GM23338 (cell line): ENCODE measurements at regions not wholly inside any gene's neighbourhood (a gene's known extent, or its start where the extent isn't known, plus 50 kb on each side); places are given as distances from the start of the nearest gene placed in this dataset.

Experiments used
- ATAC-seq: fragments of 200-7000 bp; cut with Tn5 transposase; 3 replicates; pipeline ENCODE4 v1.9.1; 2020
- DNase-seq: peaks from one replicate; pipeline ENCODE4 v3.0.0-alpha.2; 2015; ENCODE audit warnings: low spot score
- H2AFZ ChIP-seq: fragments of 200-600 bp; sonication (generic); 2 replicates; pipeline ENCODE4 v1.8.0; 2016; ENCODE audit warnings: antibody characterized with exemption, mild to moderate bottlenecking, moderate library complexity
- H3F3A ChIP-seq: fragments of 200-600 bp; sonication (generic); replicated peaks from 2 replicates; pipeline ENCODE4 v1.8.0; 2017; ENCODE audit warnings: antibody characterized with exemption, mixed run types, low read depth
- H3K27ac ChIP-seq: fragments of 200-600 bp; sonication (generic); 2 replicates; pipeline ENCODE4 v1.6.1; 2016; ENCODE audit warnings: low read depth
- H3K27me3 ChIP-seq: fragments of 200-600 bp; sonication (generic); 2 replicates; pipeline ENCODE4 v1.8.0; 2016; ENCODE audit warnings: mild to moderate bottlenecking, mixed run types, moderate library complexity; ENCODE audit not compliant: insufficient read depth
- H3K36me3 ChIP-seq: fragments of 200-600 bp; sonication (generic); 2 replicates; pipeline ENCODE4 v1.8.0; 2016; ENCODE audit warnings: mild to moderate bottlenecking; ENCODE audit not compliant: insufficient read depth
- H3K4me1 ChIP-seq: fragments of 200-600 bp; sonication (generic); 2 replicates; pipeline ENCODE4 v1.8.0; 2016; ENCODE audit warnings: mild to moderate bottlenecking, moderate library complexity; ENCODE audit not compliant: insufficient read depth
- H3K4me2 ChIP-seq: fragments of 200-600 bp; sonication (generic); 2 replicates; pipeline ENCODE4 v1.7.1; 2017; ENCODE audit warnings: mixed run types
- H3K4me3 ChIP-seq: fragments of 200-600 bp; sonication (generic); 2 replicates; pipeline ENCODE4 v1.6.1; 2016; ENCODE audit warnings: mixed run types
- H3K79me2 ChIP-seq: fragments of 200-600 bp; sonication (generic); replicated peaks from 2 replicates; pipeline ENCODE4 v1.8.0; 2017; ENCODE audit warnings: mild to moderate bottlenecking; ENCODE audit not compliant: insufficient read depth
- H3K9me2 ChIP-seq: fragments of 200-600 bp; sonication (generic); 2 replicates; pipeline ENCODE4 v1.8.0; 2017; ENCODE audit not compliant: insufficient read depth
- H4K20me1 ChIP-seq: fragments of 200-600 bp; sonication (generic); replicated peaks from 2 replicates; pipeline ENCODE4 v1.8.0; 2017; ENCODE audit warnings: mild to moderate bottlenecking; ENCODE audit not compliant: insufficient read depth
- H3K27ac Mint-ChIP-seq: 2 replicates; pipeline ENCODE4 v1.8.0; 2020; ENCODE audit warnings: inconsistent platforms, mild to moderate bottlenecking, moderate library complexity, mixed read lengths
- H3K27me3 Mint-ChIP-seq: 3 replicates; pipeline ENCODE4 v1.8.0; 2022; ENCODE audit warnings: low read depth, mild to moderate bottlenecking, moderate library complexity, mixed read lengths, inconsistent platforms; ENCODE audit not compliant: insufficient read depth, poor library complexity
- H3K36me3 Mint-ChIP-seq: 3 replicates; pipeline ENCODE4 v1.8.0; 2021; ENCODE audit warnings: low read depth, mild to moderate bottlenecking, inconsistent platforms, moderate library complexity, mixed read lengths
- H3K4me1 Mint-ChIP-seq: 3 replicates; pipeline ENCODE4 v1.8.0; 2020; ENCODE audit warnings: mild to moderate bottlenecking, inconsistent platforms, mixed read lengths
- H3K4me3 Mint-ChIP-seq: 3 replicates; pipeline ENCODE4 v1.8.0; 2021; ENCODE audit warnings: moderate library complexity, mild to moderate bottlenecking, inconsistent platforms, mixed read lengths
- H3K9me3 Mint-ChIP-seq: 3 replicates; pipeline ENCODE4 v1.8.0; 2020; ENCODE audit warnings: moderate library complexity, mild to moderate bottlenecking, inconsistent platforms, mixed read lengths
- EZH2 ChIP-seq: fragments of 200-600 bp; sonication (generic); IDR thresholded peaks from one replicate; pipeline ENCODE4 v1.8.0; 2017; ENCODE audit warnings: antibody characterized with exemption, mild to moderate bottlenecking, low read depth; ENCODE audit not compliant: unreplicated experiment
- REST ChIP-seq: IDR thresholded peaks from one replicate; pipeline ENCODE4 v1.6.1; 2018; ENCODE audit warnings: antibody characterized with exemption; ENCODE audit not compliant: unreplicated experiment
- ZNF462 ChIP-seq: fragments of 250-450 bp; sonication (Bioruptor Pico); IDR thresholded peaks from 2 replicates; pipeline ENCODE4 v1.5.0; 2020; ENCODE audit warnings: mild to moderate bottlenecking, moderate library complexity

- TF ChIP-seq REST (no peak), ZNF462 (CRISPR knock-in tag) (no peak), EZH2 (no peak)
These were observed 70.6 kb upstream of the RBMY1B start (continued) for GRCh38 chrY:21440536-21440935.

- H3K36me3 ChIP-seq = no peaks in the 10 kb centered on the region
- no peaks in the 10 kb centered on the region for H3K27me3 ChIP-seq
- Mint-ChIP-seq H3K9me3 (peaks cover 64% of the 10 kb centered on the region), H3K27ac (no peak overlapping the region), H3K27me3 (no peaks in the 10 kb centered on the region), H3K36me3 (no peaks in the 10 kb centered on the region; the same call in 2 of the 3 replicates), H3K4me1 (no peaks in the 10 kb centered on the region), H3K4me3 (no peak overlapping the region)
- no peaks in the 10 kb centered on the region for H3F3A ChIP-seq
- H3K9me2 ChIP-seq = no peaks in the 10 kb centered on the region
- no peak overlapping the region for H3K4me3 ChIP-seq
- H3K4me1 ChIP-seq = no peaks in the 10 kb centered on the region
- no peaks in the 10 kb centered on the region for H3K79me2 ChIP-seq
- ATAC-seq (no peak), DNase-seq (no peak)
- H4K20me1 ChIP-seq = no peaks in the 10 kb centered on the region
- no peak overlapping the region for H3K27ac ChIP-seq
- H2AFZ ChIP-seq = no peak overlapping the region
- no peak overlapping the region for H3K4me2 ChIP-seq
- no peak for TF ChIP-seq ZNF462 (CRISPR knock-in tag)
These were observed 57.5 kb upstream of the RBMY1B start for GRCh38 chrY:21453644-21454043.
